GM18520 (cell line): ENCODE measurements at regions not wholly inside any gene's neighbourhood (a gene's known extent, or its start where the extent isn't known, plus 50 kb on each side); places are given as distances from the start of the nearest gene placed in this dataset.
A peak's percentile ranks its signal among the peaks of the same experiment; 100 is the strongest.
"Not testable (repeated sequence)": the region's sequence is repeated elsewhere in the genome, so short reads cannot be mapped to it uniquely, and the experiment has no call there.

Source experiments
- ATAC-seq: cut with Tn5 transposase; IDR thresholded peaks from one replicate; pipeline ENCODE4 v1.9.1; 2021; ENCODE audit not compliant: unreplicated experiment

DNA sequence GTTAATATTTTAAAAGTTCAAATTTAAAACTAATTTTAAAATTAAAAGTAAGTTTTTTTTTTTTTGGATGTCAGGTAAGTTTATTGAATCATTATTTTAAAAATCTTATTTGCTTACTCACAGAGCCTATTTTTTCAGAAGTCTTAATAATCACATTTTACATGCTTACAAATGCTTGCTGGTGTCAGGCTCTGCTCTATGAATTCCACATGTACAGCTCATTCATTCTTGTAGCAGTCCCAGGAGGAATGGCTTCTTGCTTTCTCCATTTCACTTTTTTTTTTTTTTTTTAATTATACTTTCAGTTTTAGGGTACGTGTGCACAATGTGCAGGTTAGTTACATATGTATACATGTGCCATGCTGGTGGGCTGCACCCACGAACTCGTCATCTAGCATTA is 368.1 kb downstream of the HS3ST1 start:
- not testable (repeated sequence) for ATAC-seq

GRCh38 chr4:11054937-11055336 is 370.4 kb upstream of the CLNK start:
- ATAC-seq: not testable (repeated sequence)

GRCh38 chr4:11053601-11054220 is 369.1 kb upstream of the CLNK start:
- no peak for ATAC-seq

DNA sequence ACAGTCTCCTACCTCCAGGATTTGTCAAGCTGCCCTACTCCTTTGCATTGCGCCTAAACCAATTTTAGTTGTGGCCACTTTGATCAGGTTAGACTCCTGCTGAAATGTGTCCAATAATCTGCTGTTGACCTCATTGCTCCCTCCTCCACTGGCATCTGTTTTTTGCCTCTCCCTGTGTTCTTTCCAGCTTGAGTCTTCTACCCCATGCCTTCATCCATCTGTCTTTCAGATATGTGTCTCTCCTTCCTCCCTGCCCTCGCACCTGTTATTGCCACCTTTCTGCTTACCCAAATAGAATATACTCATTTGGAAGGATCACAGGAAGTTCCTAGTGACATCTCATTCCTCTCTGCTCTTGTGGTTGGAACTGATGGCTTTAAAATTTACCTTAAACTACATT is 366.6 kb upstream of the CLNK start:
- no peak for ATAC-seq

GRCh38 chr4:11050766-11051165 is 366.2 kb upstream of the CLNK start:
- no peak for ATAC-seq

GRCh38 chr4:11049001-11049400 is 364.4 kb upstream of the CLNK start:
- ATAC-seq: no peak

GRCh38 chr4:11042760-11043159 is 358.2 kb upstream of the CLNK start:
- ATAC-seq: peak; percentile 83

GRCh38 chr4:11039634-11040131 is 355.1 kb upstream of the CLNK start:
- no peak for ATAC-seq

DNA sequence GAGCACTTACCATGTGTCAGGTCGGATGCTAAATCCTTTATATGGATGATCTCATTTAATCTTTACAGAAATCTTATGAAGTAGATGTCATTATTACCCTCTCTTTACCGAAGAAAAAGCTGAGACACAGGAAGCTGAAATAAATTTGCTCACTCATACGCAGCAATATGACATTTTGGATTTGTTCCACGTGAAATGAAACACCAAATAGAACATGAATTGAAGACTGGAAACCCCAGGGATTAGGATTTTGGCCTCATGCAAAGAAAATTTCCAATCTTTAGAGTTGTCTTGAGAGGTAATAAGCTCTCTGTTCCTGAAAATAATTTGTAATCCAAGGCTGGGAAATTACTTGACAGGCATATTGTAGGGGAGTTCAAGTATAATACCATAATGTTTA is 354.4 kb upstream of the CLNK start:
- no peak for ATAC-seq

DNA sequence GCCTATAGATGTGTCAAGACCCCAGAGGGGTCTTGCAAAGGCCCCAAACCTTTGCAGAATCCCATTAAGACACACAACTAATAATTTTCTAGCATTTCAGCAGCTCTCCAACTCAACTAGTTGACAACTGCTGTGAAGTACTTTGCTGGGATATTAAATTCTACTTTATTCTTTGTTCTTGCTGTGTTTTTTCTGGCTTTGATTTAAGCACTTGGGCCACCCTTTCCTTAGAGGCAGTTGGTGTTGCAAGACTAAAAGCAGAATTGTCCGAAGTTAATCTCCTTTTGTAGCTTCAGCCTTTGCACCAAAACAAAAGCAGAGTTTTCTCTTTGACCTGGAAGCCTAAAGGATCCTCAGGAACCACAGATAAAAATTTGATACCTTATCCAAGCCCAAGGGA is 353.1 kb upstream of the CLNK start:
- ATAC-seq: no peak

DNA sequence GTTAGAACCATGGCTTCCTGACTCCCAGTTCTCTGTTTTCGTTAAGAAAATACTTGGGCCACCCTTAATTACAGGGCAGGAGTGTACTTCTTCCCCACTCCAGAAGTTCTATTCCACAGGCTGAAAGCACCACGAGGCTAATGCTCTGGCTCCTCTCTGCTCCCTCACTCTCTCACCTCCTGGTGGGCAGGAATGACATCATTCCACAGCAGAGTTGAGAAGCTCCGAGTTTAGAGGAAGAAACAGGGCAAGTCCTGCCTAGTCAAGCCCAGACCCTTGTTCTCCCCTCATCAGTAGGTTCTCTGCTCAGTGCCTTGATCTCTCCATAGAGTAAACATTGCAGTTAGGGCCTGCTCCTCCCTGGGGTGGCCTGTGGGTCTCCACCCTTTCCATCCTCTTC is 343.8 kb upstream of the CLNK start:
- ATAC-seq: no peak

DNA sequence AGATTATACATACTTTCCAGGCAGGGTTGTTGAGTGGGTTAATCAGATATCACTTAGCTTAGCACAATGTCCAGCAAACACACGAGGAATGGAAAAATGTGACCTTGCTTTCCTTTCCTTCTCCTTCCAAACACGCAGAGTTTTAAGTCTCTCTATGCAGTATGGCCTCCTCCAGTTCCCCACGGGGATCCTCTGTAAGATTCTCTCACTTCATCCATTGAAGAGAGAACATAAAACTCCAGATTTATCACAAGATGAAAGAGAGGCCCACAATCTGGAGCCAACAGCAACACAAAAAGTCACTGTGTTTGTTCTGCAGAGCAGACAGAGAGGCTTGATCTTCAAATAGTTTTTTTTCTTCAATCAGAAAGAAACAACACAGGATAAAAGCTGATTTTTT is 336.8 kb upstream of the CLNK start:
- ATAC-seq: no peak

DNA sequence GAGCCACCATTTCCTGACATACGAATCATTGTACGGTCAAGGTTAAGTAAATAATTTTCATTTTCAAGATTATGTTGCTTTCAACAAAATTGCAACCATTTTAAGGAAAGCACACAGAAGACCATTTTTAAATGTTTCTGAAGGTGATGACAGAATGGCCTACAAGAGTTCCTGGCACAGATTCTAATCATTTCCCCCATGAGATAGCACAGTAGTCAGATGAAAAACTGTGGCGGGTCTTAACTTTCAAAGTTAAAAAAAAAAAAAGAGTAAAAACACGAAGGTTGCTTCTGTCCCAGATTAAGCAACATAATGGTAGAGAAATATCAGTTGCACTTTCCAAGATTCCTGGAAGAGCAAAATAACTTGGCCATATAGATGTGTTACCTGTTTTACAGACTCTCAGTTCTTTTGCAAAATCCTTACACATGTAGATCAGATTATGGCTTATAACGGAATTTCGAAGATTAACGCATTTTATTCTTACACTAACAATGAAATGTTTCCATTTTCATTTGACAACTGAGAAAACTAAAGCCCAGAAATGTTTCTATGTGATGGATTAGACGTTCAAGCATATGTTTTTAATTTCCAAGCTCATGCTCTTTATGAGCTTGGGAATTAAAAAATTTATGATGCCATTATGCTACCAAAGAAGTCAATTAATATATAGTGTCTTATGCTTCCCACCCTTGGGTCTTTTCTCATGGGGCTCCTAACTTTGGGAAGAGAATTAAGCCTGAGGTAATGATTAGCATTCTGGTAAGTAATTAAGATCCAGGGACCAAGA is 335.1 kb upstream of the CLNK start:
- no peak for ATAC-seq

GRCh38 chr4:11014199-11014598 is 329.6 kb upstream of the CLNK start:
- ATAC-seq: no peak

DNA sequence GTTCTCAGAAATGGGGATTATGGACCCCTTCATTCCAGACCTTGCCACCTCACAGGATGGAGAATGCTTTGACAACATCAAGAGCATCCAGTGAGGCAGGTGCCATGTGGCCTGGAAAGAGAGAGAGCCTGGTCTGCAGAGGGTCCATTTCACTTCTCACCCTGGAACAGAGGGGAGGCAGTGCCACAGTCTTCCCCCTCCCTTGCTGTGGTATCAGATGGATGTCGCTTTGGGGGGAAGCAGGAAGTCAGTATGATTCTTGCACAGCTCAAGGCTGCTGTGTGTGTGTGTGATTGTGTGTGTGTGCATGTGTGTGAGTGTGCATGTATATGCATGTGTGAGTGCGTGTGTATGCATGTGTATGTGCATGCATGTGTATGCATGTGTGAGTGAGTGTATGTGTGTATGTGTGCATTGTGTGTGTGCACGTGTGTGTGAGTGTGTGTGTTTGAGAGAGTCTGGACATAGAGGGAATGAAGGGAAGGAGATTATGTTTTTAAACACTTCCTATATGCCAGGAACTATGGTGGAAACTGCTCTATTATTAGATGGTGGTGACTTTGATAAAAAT is 328.6 kb upstream of the CLNK start:
- no peak for ATAC-seq

DNA sequence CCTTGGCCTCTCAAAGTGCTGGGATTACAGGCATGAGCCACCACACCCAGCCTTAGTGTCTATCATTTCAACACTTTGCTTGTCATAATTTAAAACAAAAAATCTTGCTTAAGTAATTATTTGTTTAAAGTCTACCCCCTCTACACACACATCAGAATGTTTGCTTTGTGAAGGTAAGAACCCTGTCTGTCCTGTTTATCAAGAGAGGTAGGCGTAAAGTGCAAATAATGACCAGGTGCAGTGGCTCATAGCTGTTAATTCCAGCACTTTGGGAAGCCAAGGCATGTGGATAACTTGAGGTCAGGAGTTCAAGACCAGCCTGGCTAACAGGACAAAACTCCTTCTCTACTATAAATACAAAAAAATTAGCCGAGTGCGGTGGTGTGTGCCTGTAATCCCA is 326.7 kb upstream of the CLNK start:
- ATAC-seq: no peak

DNA sequence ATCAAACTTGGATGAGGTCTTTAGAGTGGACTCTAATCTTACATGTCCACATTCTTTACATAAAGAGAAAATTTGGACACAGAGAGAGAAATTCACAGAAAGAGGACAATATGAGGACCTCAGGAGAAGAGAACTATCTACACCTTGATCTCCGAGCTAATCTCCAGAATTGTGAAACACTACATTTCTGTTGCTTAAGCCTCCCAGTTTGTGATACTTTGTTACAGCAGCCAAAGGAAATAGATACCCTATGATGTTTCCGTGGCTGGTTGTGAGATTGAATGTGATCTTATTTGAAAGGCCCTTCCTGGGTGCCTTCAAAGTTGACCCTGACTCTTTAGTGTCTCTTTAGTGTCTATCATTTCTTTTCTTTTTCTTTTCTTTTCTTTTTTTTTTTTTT is 326.1 kb upstream of the CLNK start:
- ATAC-seq: no peak

DNA sequence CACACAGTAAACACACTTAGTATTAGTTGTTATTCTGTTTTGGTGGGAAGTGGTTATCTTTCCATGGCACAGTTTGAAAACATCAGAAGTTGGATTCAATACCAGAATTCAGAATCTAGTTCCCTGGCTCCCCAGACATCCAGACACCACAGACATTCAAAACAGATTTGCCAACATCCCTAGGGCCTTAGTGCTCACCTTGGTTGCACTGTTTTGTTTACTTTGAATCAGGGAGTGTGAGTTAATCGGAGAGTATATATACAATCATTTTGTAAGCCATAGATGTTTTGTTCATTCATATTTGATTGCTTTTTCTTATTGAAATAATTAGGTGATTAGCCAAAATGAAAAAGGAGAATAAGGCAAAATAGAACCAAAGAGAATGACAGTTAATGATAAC is 324.7 kb upstream of the CLNK start:
- ATAC-seq: no peak

DNA sequence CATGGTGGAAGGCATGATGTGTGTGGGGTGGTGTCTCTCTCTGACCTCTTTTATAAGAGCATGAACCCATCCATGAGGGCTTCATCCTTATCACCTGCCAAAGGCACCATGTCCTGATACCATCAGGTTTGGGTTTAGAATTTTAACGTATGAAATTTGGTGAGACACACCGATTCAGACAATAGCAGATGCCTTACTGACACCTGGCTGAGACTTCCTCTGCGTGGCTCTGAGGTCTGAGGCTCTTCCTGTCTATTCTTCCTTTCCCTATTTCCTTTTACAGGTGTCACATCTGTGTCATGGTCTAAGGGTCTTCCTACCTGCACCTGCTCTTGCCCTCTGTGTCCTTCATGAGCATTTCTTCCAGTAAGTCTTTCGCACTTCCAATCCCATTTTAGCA is 320.7 kb upstream of the CLNK start:
- ATAC-seq: no peak

GRCh38 chr4:11004818-11005217 is 320.2 kb upstream of the CLNK start:
- no peak for ATAC-seq

DNA sequence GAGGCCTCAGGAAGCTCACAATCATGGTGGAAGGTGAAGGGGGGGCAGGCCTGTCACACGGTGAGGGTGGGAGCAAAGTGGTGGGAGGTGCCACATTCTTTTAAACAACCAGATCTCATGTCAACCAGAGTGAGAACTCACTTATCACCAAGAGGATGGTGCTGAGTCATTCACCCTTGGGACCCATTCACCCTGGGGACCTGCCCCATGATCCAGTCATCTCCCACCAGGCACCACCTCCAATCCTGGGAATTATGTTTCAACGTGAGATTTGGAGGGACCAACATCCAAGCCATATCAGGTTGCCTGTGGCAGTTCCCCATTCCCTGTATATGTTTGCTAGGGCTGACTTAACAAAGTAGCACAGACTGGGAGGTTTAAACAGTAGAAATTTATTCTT is 318.4 kb upstream of the CLNK start:
- no peak for ATAC-seq

DNA sequence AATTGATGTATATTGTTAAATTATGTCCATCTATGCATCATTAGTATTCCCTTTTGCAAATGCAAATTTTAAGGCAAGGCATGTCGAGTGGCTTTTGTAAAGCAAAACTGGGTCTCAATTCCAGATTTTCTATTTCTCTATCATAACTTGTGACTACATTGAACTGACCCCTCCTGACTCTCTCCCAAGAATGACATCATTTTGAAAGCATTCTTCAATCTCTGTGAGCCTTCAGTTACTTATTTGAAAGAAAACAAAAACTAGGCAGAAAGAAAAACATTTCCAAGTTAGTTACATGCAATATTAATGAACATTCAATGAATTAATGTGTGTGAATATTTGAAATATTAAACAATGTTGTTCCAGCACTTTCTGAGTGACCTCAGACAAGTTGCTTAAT is 314.3 kb upstream of the CLNK start:
- no peak for ATAC-seq
